OCI-LY3 (cell line): ENCODE measurements at regions not wholly inside any gene's neighbourhood (a gene's known extent, or its start where the extent isn't known, plus 50 kb on each side); places are given as distances from the start of the nearest gene placed in this dataset.

Experiments used
- H2AFZ ChIP-seq: fragments of 200-600, 300-600 bp; shearing (Covaris generic); 2 replicates; pipeline ENCODE4 v1.6.0; 2014; ENCODE audit warnings: antibody characterized with exemption, low read depth, low read length
- H3K27ac ChIP-seq: fragments of 200-600, 300-600 bp; sonication (generic); 2 replicates; pipeline ENCODE4 v1.5.1; 2014; ENCODE audit warnings: mild to moderate bottlenecking, low read length, moderate library complexity, mixed read lengths
- H3K27me3 ChIP-seq: fragments of 200-600, 300-600 bp; sonication (generic); 2 replicates; pipeline ENCODE4 v1.6.1; 2014; ENCODE audit warnings: low read depth, low read length, mixed read lengths
- H3K36me3 ChIP-seq: fragments of 200-600, 300-600 bp; sonication (generic); replicated peaks from 2 replicates; pipeline ENCODE3; 2014; ENCODE audit warnings: low read depth, low read length, mixed read lengths
- H3K4me1 ChIP-seq: fragments of 300-600, 200-600 bp; sonication (generic); 2 replicates; pipeline ENCODE4 v1.6.1; 2014; ENCODE audit warnings: low read length, mixed read lengths
- H3K4me2 ChIP-seq: fragments of 200-600, 300-600 bp; sonication (generic); 2 replicates; pipeline ENCODE4 v1.6.1; 2014; ENCODE audit warnings: low read length, mixed read lengths
- H3K4me3 ChIP-seq: fragments of 300-600, 200-600 bp; sonication (generic); 2 replicates; pipeline ENCODE4 v1.5.1; 2014; ENCODE audit warnings: antibody characterized with exemption, mild to moderate bottlenecking, low read length, moderate library complexity
- H3K79me2 ChIP-seq: fragments of 300-600, 200-600 bp; shearing (Covaris generic); 2 replicates; pipeline ENCODE4 v1.6.1; 2014; ENCODE audit warnings: mild to moderate bottlenecking, low read length, mixed read lengths
- H3K9ac ChIP-seq: fragments of 300-600, 200-600 bp; shearing (Covaris generic); 2 replicates; pipeline ENCODE4 v1.6.0; 2014; ENCODE audit warnings: mild to moderate bottlenecking, low read length, moderate library complexity
- H3K9me3 ChIP-seq: fragments of 200-600, 300-600 bp; shearing (Covaris generic); 2 replicates; pipeline ENCODE4 v1.6.1; 2014; ENCODE audit warnings: low read length, mixed read lengths; ENCODE audit not compliant: insufficient read depth
- H4K20me1 ChIP-seq: fragments of 200-600, 300-600 bp; sonication (generic); 2 replicates; pipeline ENCODE4 v1.6.1; 2016; ENCODE audit warnings: low read length, mixed read lengths; ENCODE audit not compliant: insufficient read depth
- CTCF ChIP-seq: fragments of 200-600, 300-600 bp; sonication (generic); IDR thresholded peaks from 2 replicates; pipeline ENCODE4 v1.5.1; 2014; ENCODE audit warnings: antibody characterized with exemption, low read length, low read depth
- EZH2phosphoT487 ChIP-seq: fragments of 200-600 bp; shearing (Covaris generic); IDR thresholded peaks from 2 replicates; pipeline ENCODE4 v1.6.1; 2018; ENCODE audit warnings: antibody characterized with exemption, mixed run types, low read depth

GRCh38 chrX:87805829-87806490 lies 288.4 kb downstream of the KLHL4 start:
- H4K20me1 ChIP-seq, result no peaks in the 10 kb centered on the region
- no peak overlapping the region for H3K27ac ChIP-seq
- no peak overlapping the region for H3K4me2 ChIP-seq
- H3K36me3 ChIP-seq, result no peaks in the 10 kb centered on the region
- TF ChIP-seq CTCF, result no peak
- no peak for TF ChIP-seq EZH2phosphoT487
- no peaks in the 10 kb centered on the region for H3K4me1 ChIP-seq
- no peaks in the 10 kb centered on the region for H3K79me2 ChIP-seq
- no peak overlapping the region for H3K4me3 ChIP-seq
- H2AFZ ChIP-seq, result no peak overlapping the region
- no peaks in the 10 kb centered on the region for H3K9me3 ChIP-seq
- no peak overlapping the region for H3K9ac ChIP-seq
- no peaks in the 10 kb centered on the region for H3K27me3 ChIP-seq

GRCh38 chrX:87808576-87809243 lies 291.1 kb downstream of the KLHL4 start:
- no peak overlapping the region for H2AFZ ChIP-seq
- H3K9ac ChIP-seq, result no peak overlapping the region
- TF ChIP-seq EZH2phosphoT487, result no peak
- TF ChIP-seq CTCF, result no peak
- H4K20me1 ChIP-seq, result no peaks in the 10 kb centered on the region
- H3K36me3 ChIP-seq, result no peaks in the 10 kb centered on the region
- no peaks in the 10 kb centered on the region for H3K4me1 ChIP-seq
- no peaks in the 10 kb centered on the region for H3K79me2 ChIP-seq
- H3K27me3 ChIP-seq, result no peaks in the 10 kb centered on the region
- no peaks in the 10 kb centered on the region for H3K9me3 ChIP-seq
- H3K27ac ChIP-seq, result no peak overlapping the region
- H3K4me2 ChIP-seq, result no peak overlapping the region
- no peak overlapping the region for H3K4me3 ChIP-seq

GRCh38 chrX:87813566-87813965 lies 296.0 kb downstream of the KLHL4 start:
- Histone ChIP-seq H3K27ac (no peak overlapping the region), H3K4me1 (no peaks in the 10 kb centered on the region), H3K36me3 (no peaks in the 10 kb centered on the region), H3K4me2 (no peak overlapping the region), H3K9ac (no peak overlapping the region), H3K27me3 (no peaks in the 10 kb centered on the region), H4K20me1 (no peaks in the 10 kb centered on the region), H3K79me2 (no peaks in the 10 kb centered on the region), H3K4me3 (no peak overlapping the region), H3K9me3 (no peaks in the 10 kb centered on the region), H2AFZ (no peak overlapping the region)
- TF ChIP-seq CTCF (no peak), EZH2phosphoT487 (no peak)

GRCh38 chrX:87846956-87847355 lies 329.4 kb downstream of the KLHL4 start:
- H3K27me3 ChIP-seq, result no peaks in the 10 kb centered on the region

More at GRCh38 chrX:87846956-87847355, 329.4 kb downstream of the KLHL4 start:
- H3K9me3 ChIP-seq, result no peaks in the 10 kb centered on the region
- no peak overlapping the region for H3K4me3 ChIP-seq
- H3K27ac ChIP-seq, result no peak overlapping the region
- no peak overlapping the region for H3K4me2 ChIP-seq
- TF ChIP-seq CTCF, result no peak
- no peak for TF ChIP-seq EZH2phosphoT487
- H4K20me1 ChIP-seq, result no peaks in the 10 kb centered on the region
- no peaks in the 10 kb centered on the region for H3K79me2 ChIP-seq
- H3K4me1 ChIP-seq, result peaks cover 8% of the 10 kb centered on the region
- no peak overlapping the region for H2AFZ ChIP-seq
- H3K9ac ChIP-seq, result no peak overlapping the region
- H3K36me3 ChIP-seq, result no peaks in the 10 kb centered on the region
